H1 (cell line): ENCODE measurements at regions not wholly inside any gene's neighbourhood (a gene's known extent, or its start where the extent isn't known, plus 50 kb on each side); places are given as distances from the start of the nearest gene placed in this dataset.

Experiments used
- CTBP2 ChIP-seq: IDR thresholded peaks from 2 replicates; pipeline ENCODE4 v1.7.0; 2011; ENCODE audit warnings: borderline replicate concordance, mild to moderate bottlenecking, moderate library complexity, mixed read lengths, low read length; ENCODE audit not compliant: insufficient read depth, insufficient read length
- HDAC2 ChIP-seq, 2 experiments: fragments of 300-600 bp in 1 of 2; sonication (generic) in 1 of 2; IDR thresholded peaks; 2 replicates each; pipeline ENCODE4 v1.6.1; 2011 to 2012; ENCODE audit warnings: low read depth in 2 of 2, low read length in 2 of 2, mild to moderate bottlenecking in 2 of 2, moderate library complexity in 2 of 2, borderline replicate concordance in 1 of 2, inconsistent platforms in 1 of 2
- MAFK ChIP-seq: IDR thresholded peaks from 2 replicates; pipeline ENCODE4 v1.6.1; 2012; ENCODE audit warnings: low read depth, mild to moderate bottlenecking, improper control_type of control experiment, low read length
- SP2 ChIP-seq: IDR thresholded peaks from 2 replicates; pipeline ENCODE4 v1.6.1; 2012; ENCODE audit warnings: mild to moderate bottlenecking, low read length, inconsistent platforms

DNA sequence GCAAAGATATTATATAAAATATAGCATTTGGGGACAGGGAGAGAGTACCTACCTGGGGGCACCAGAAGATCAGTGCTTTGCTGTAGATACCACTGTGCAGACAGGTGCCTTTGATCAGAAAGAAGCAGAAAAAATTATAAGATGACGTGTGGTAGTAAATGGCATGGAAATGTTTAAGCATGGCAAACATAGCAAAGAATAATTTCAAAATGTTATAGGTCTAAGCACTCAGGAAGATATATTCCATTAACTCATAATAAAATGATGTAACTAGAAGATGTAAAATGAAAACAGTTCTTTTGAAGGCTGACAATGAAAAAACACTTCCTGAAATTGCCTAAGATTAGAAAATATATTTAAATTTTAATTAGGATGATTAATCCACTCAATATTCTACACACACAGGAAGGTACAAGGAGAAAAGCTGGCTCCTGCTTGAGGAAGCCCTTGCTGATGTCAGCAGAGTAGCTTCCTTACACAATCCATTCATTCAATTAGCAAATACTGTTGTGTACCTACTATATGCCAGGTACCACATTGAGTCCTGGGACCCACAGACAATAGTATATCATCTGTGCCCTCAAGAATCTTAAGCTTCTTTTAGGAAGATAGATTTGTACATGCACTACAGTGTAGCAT is 290.2 kb upstream of the CNR1 start (continued):
- no peak for TF ChIP-seq MAFK
- TF ChIP-seq SP2 = no peak
- TF ChIP-seq CTBP2 = no peak
- no peak for TF ChIP-seq HDAC2 (IDR thresholded peaks at IDR 0.05; ENCODE audit: borderline replicate concordance in 1 of 2, low read depth in 2 of 2, low read length in 2 of 2)
